Endothelial cell of umbilical vein (primary cell): ENCODE measurements at regions not wholly inside any gene's neighbourhood (a gene's known extent, or its start where the extent isn't known, plus 50 kb on each side); places are given as distances from the start of the nearest gene placed in this dataset.

Source experiments
- BruUV-seq: library from RNA; stranded (reverse); fragments of 400-500 nt; replicated peaks from 2 replicates; lab custom pipeline; 2021; lab: Mats Ljungman, UMichigan
- CTCF ChIA-PET: fragments of 300-600, 350-600 bp; sonication (Branson Sonifier 250); formaldehyde crosslinking; loops from one replicate; lab custom pipeline; 2021; ENCODE audit warnings: antibody characterized with exemption, inconsistent platforms; lab: Charles Lee
- POLR2A ChIA-PET: fragments of 300-600, 350-600 bp; sonication (Branson Sonifier 250); formaldehyde crosslinking; loops from one replicate; lab custom pipeline; 2021; ENCODE audit warnings: antibody characterized with exemption, inconsistent platforms; lab: Charles Lee
- DNase-seq: peaks from one replicate; pipeline ENCODE4 v3.0.0-alpha.2; 2011; ENCODE audit warnings: low read depth, low spot score
- FAIRE-seq: peaks from 2 replicates; lab custom pipeline; 2011; peaks lifted over from hg19 to GRCh38; lab: Jason Lieb, UNC
- H2AFZ ChIP-seq: 2 replicates; pipeline ENCODE4 v1.6.0; 2012; ENCODE audit warnings: low read depth, low read length, control low read depth, inconsistent platforms
- H3K27ac ChIP-seq: 2 replicates; pipeline ENCODE4 v1.5.1; 2011; ENCODE audit warnings: low read depth, mild to moderate bottlenecking, control low read depth, low read length, moderate library complexity; ENCODE audit not compliant: insufficient read depth
- H3K27me3 ChIP-seq, 2 experiments: 2 replicates each; pipeline versions ENCODE4 v1.6.0 to v1.6.1; 2011; ENCODE audit warnings: low read length in 2 of 2, mixed read lengths in 1 of 2; ENCODE audit not compliant: control insufficient read depth in 2 of 2, insufficient read depth in 2 of 2
- H3K36me3 ChIP-seq, 2 experiments: 2 replicates in 1 of 2; 3 replicates in 1 of 2; pipeline ENCODE4 v1.5.1; 2011; ENCODE audit warnings: low read length in 2 of 2, mild to moderate bottlenecking in 1 of 2, moderate library complexity in 1 of 2; ENCODE audit not compliant: control insufficient read depth in 2 of 2, insufficient read depth in 2 of 2; ENCODE audit errors: extremely low read depth in 1 of 2
- H3K4me1 ChIP-seq: 3 replicates; pipeline ENCODE4 v1.5.1; 2011; ENCODE audit warnings: mild to moderate bottlenecking, low read length; ENCODE audit not compliant: control insufficient read depth, insufficient read depth; ENCODE audit errors: extremely low read depth
- H3K4me2 ChIP-seq: 2 replicates; pipeline ENCODE4 v1.6.1; 2011; ENCODE audit warnings: low read length, control low read depth, mixed read lengths; ENCODE audit not compliant: insufficient read depth
- H3K4me3 ChIP-seq, 3 experiments: fragments of 200-600 bp in 1 of 3; sonication (generic), shearing (Covaris generic) in 1 of 3; replicated peaks in 1 of 3; 2 replicates each; pipeline ENCODE4 v1.5.1; 2011 to 2016; ENCODE audit warnings: control low read depth in 3 of 3, low read length in 3 of 3, mild to moderate bottlenecking in 2 of 3, inconsistent platforms in 1 of 3, low read depth in 1 of 3, moderate library complexity in 1 of 3; ENCODE audit not compliant: insufficient read depth in 1 of 3
- H3K79me2 ChIP-seq: 2 replicates; pipeline ENCODE4 v1.6.0; 2012; ENCODE audit warnings: low read length, inconsistent platforms; ENCODE audit not compliant: control insufficient read depth, insufficient read depth
- H3K9ac ChIP-seq: replicated peaks from 2 replicates; pipeline ENCODE3; 2011; ENCODE audit warnings: low read length, control low read depth; ENCODE audit not compliant: insufficient read depth; ENCODE audit errors: extremely low read depth
- H3K9me1 ChIP-seq: replicated peaks from 3 replicates; pipeline ENCODE4 v1.6.0; 2011; ENCODE audit warnings: mild to moderate bottlenecking, low read length; ENCODE audit not compliant: control insufficient read depth, insufficient read depth; ENCODE audit errors: extremely low read depth
- H3K9me3 ChIP-seq: replicated peaks from 2 replicates; pipeline ENCODE4 v1.5.1; 2012; ENCODE audit warnings: low read length, inconsistent platforms; ENCODE audit not compliant: control insufficient read depth, insufficient read depth
- H4K20me1 ChIP-seq: replicated peaks from 2 replicates; pipeline ENCODE3; 2011; ENCODE audit warnings: mild to moderate bottlenecking, low read length; ENCODE audit not compliant: control insufficient read depth, insufficient read depth; ENCODE audit errors: extremely low read depth
- CTCF ChIP-seq, 2 donors: IDR thresholded peaks; 1 replicate in 1 of 2; 2 replicates in 1 of 2; pipeline ENCODE4 v1.5.1; 2011; ENCODE audit warnings: low read length in 2 of 2, mild to moderate bottlenecking in 2 of 2, moderate library complexity in 2 of 2, control low read depth in 1 of 2, inconsistent platforms in 1 of 2, low read depth in 1 of 2; ENCODE audit not compliant: insufficient read depth in 1 of 2; ENCODE audit errors: extremely low read depth in 1 of 2
- EZH2 ChIP-seq: IDR thresholded peaks from 2 replicates; pipeline ENCODE4 v1.6.1; 2012; ENCODE audit warnings: borderline replicate concordance, low read depth, mild to moderate bottlenecking, moderate library complexity, low read length, inconsistent platforms; ENCODE audit not compliant: severe bottlenecking
- FOS ChIP-seq: IDR thresholded peaks from 2 replicates; pipeline ENCODE4 v1.6.1; 2011; ENCODE audit warnings: mild to moderate bottlenecking, low read length, moderate library complexity, borderline replicate concordance; ENCODE audit not compliant: insufficient read depth
- GATA2 ChIP-seq: IDR thresholded peaks from 2 replicates; pipeline ENCODE4 v1.7.0; 2011; ENCODE audit warnings: low read depth, mild to moderate bottlenecking, moderate library complexity, mixed read lengths, low read length; ENCODE audit not compliant: insufficient read length, insufficient read depth
- JUN ChIP-seq: IDR thresholded peaks from 2 replicates; pipeline ENCODE4 v1.6.1; 2011; ENCODE audit warnings: borderline replicate concordance, low read depth; ENCODE audit not compliant: insufficient read length, insufficient read depth
- MYC ChIP-seq: IDR thresholded peaks from one replicate; pipeline ENCODE4 v1.6.1; 2011; ENCODE audit warnings: mild to moderate bottlenecking, low read depth, low read length
- POLR2A ChIP-seq: IDR thresholded peaks from 2 replicates; pipeline ENCODE4 v1.6.1; 2012; ENCODE audit warnings: low read depth, mild to moderate bottlenecking, control low read depth, low read length
- POLR2AphosphoS5 ChIP-seq: IDR thresholded peaks from 2 replicates; pipeline ENCODE4 v1.6.1; 2012; ENCODE audit warnings: low read depth, mild to moderate bottlenecking, control low read depth, low read length, moderate library complexity; ENCODE audit not compliant: insufficient read depth
- dilution Hi-C: fragments of 300-500 bp; cut with MboI; formaldehyde crosslinking; loops from one replicate; pipeline ENCODE4 v1.15.0; 2019; ENCODE audit warnings: low sequenced_read_pairs; ENCODE audit not compliant: extremely low pct_ligation_motif_present
- intact Hi-C: fragments of 100-400 bp; cut with micrococcal nuclease; formaldehyde crosslinking; loops from one replicate; pipeline ENCODE4 v1.10.0; 2022
- TF ChIP-seq, protein P1 (sequence below): IDR thresholded peaks from 2 replicates; pipeline ENCODE4 v1.6.1; 2011; ENCODE audit not compliant: insufficient read depth, insufficient read length

DNA sequence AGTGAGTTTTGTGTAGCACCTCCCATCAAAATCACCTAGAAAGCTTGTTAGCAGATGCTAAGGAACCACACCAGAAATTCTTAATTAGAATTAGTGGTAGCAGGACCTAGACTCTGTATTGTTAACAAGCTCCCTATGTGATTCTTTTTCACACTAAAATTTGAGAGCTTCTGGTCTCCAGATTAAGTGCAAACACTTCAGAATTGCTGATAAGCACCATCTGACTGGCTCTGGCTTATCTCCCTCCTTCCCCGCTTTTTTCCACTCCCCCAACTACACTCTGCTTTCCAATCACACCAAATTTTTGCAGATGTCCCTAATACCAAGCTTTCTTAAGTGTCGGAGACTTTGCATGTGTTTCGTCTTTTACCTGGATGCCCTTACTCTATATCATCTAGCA is 410.1 kb upstream of the DPH6 start:
- DNase-seq (no peak), FAIRE-seq (no peak)
- TF ChIP-seq, protein P1, sequence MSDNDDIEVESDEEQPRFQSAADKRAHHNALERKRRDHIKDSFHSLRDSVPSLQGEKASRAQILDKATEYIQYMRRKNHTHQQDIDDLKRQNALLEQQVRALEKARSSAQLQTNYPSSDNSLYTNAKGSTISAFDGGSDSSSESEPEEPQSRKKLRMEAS: no peak
- TF ChIP-seq GATA2 (no peak), POLR2AphosphoS5 (no peak), JUN (no peak), CTCF (IDR thresholded peaks at IDR 0.05; ENCODE audit: extremely low read depth in 1 of 2, insufficient read depth in 1 of 2, low read depth in 1 of 2, low read length in 2 of 2) (no peak), MYC (no peak), FOS (no peak), POLR2A (no peak), EZH2 (no peak)
- Histone ChIP-seq H3K36me3 (no peaks in the 10 kb centered on the region), H3K9ac (no peak overlapping the region), H3K9me1 (no peaks in the 10 kb centered on the region), H3K4me3 (no peak overlapping the region), H3K27ac (no peak overlapping the region), H2AFZ (no peak overlapping the region), H3K4me1 (no peaks in the 10 kb centered on the region), H3K79me2 (no peaks in the 10 kb centered on the region), H3K27me3 (peaks cover 5 to 6% of the 10 kb centered on the region in 2 experiments), H3K4me2 (no peak overlapping the region), H4K20me1 (no peaks in the 10 kb centered on the region), H3K9me3 (no peaks in the 10 kb centered on the region)
- ChIA-PET POLR2A (no interaction called here), CTCF (interaction anchor here (1.2 to 1.9 kb wide), 2 partner anchors 204 to 667 kb away, joined by 3 to 4 read pairs; no protein-coding TSS in a partner anchor)
- intact Hi-C loops: no loop called here
- BruUV-seq: no TSS peak
- dilution Hi-C loops: no loop called here
